GM12891 (cell line): ENCODE measurements at regions not wholly inside any gene's neighbourhood (a gene's known extent, or its start where the extent isn't known, plus 50 kb on each side); places are given as distances from the start of the nearest gene placed in this dataset.

Experiments
- DNase-seq: peaks from one replicate; pipeline ENCODE4 v3.0.0; 2011; ENCODE audit warnings: low spot score; ENCODE audit not compliant: insufficient read length
- FAIRE-seq: peaks from 2 replicates; lab custom pipeline; 2011; peaks lifted over from hg19 to GRCh38; lab: Jason Lieb, UNC
- PAX5 ChIP-seq: IDR thresholded peaks from 2 replicates; pipeline ENCODE4 v1.6.1; 2011; ENCODE audit warnings: low read length, moderate library complexity, mild to moderate bottlenecking; ENCODE audit not compliant: insufficient read depth, severe bottlenecking
- POLR2A ChIP-seq: IDR thresholded peaks from 2 replicates; pipeline ENCODE4 v1.6.1; 2011; ENCODE audit warnings: low read depth, low read length, control low read depth
- POLR2AphosphoS5 ChIP-seq: IDR thresholded peaks from 2 replicates; pipeline ENCODE4 v1.6.1; 2011; ENCODE audit warnings: low read depth, low read length, control low read depth
- POU2F2 ChIP-seq: IDR thresholded peaks from 2 replicates; pipeline ENCODE4 v1.6.1; 2011; ENCODE audit warnings: low read depth, mild to moderate bottlenecking, control low read depth, low read length, moderate library complexity
- SPI1 ChIP-seq: IDR thresholded peaks from 2 replicates; pipeline ENCODE4 v1.6.1; 2011; ENCODE audit warnings: low read depth, low read length, control low read depth
- TAF1 ChIP-seq: IDR thresholded peaks from 2 replicates; pipeline ENCODE4 v1.6.1; 2011; ENCODE audit warnings: low read depth, low read length, control low read depth

DNA sequence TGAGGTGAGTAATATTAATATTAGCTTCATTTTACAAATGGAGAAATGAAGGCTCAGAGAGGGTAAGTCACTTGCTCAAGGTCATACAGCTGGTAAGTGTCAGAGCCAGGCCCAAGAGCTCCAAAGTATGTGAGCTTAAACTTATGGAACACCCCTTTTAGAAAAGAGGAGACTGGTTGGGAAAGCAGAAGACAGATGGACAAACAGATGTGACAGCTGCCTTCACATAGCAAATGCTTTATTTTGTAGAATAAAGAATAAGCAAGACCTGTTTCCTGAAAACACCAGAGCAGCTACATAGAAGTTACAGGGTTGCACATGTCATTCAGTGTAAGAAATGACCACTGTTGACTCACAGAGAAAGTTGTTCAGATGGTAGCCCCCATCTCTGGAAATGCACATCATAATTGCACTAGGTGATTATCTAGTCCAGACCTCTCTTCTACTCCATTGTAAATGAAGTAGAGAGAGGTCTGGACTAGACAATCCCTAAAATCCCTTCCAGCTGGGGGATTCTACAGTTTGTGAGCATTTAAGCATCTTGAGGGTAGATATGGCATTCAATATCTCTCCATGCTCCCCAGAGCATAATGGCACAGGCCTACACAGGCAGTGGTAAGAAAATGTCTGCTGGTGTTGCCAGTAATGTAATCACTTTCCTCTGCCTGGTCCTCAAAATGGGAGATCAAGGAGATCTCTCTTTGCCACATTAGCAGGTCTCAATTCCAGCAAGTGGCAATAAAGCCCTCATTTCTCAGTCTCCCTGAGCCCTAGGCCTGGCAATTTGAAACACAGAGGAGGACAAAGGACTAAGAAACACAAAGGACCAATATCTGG, 188.2 kb upstream of the FGGY start:
- FAIRE-seq, result no peak
- TF ChIP-seq TAF1 (no peak), PAX5 (no peak), SPI1 (no peak), POU2F2 (no peak), POLR2A (no peak), POLR2AphosphoS5 (no peak)
- DNase-seq, result no peak

DNA sequence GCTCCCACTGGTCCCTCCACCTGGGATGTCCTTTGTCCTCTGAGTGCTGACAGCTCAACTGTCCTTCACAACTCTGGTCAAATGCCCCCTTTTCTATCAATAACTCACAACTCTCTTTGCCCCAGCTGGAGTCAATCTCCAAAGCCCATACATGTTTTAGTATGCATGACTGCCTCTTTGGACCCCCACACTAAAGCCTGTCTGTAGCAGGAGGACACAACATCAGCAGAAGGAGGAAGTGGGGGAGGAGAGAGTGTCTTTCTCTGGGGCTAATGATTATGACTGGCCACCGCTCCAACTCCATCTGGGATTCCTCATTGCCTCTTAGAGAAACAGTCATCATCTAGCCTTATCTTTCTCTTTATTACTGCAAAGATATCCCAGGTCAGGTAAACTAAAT, 186.6 kb upstream of the FGGY start:
- DNase-seq (no peak), FAIRE-seq (no peak)
- TF ChIP-seq PAX5, result no peak
- no peak for TF ChIP-seq POLR2AphosphoS5
- TF ChIP-seq SPI1, result no peak; the same call in 1 of the 2 replicates
- TF ChIP-seq POU2F2, result no peak
- no peak for TF ChIP-seq TAF1
- TF ChIP-seq POLR2A, result no peak

DNA sequence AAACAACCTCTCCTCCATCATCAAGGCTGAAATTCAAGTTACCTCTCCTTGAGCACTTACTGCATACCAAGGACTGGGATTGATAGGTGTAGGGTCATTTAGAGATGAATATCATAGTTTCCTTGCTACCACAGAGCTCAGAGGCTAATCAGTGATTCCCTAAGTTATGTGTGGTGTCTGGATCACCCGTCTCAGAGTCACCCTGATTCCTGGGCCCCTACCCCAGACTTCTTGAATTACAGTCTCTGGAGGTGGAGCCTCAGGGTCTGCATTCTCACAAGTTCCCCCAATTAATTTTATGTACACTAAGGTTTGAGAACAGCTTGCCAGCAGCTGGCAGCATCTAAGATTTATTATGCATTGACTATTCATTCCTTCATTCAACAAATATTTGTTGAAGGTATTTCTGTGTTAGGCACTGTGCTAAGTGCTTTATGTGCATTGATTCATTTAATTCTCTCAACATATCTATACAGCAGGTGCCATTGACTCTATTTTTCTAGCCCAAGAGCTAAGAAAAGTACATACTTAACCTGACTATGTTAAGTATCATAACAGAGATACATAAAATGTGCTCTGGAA, 182.9 kb upstream of the FGGY start:
- no peak for DNase-seq
- no peak for TF ChIP-seq POLR2AphosphoS5
- TF ChIP-seq POU2F2, result no peak
- TF ChIP-seq POLR2A, result no peak
- no peak for TF ChIP-seq PAX5
- no peak for TF ChIP-seq SPI1
- no peak for TF ChIP-seq TAF1
- FAIRE-seq, result peak; percentile 26

DNA sequence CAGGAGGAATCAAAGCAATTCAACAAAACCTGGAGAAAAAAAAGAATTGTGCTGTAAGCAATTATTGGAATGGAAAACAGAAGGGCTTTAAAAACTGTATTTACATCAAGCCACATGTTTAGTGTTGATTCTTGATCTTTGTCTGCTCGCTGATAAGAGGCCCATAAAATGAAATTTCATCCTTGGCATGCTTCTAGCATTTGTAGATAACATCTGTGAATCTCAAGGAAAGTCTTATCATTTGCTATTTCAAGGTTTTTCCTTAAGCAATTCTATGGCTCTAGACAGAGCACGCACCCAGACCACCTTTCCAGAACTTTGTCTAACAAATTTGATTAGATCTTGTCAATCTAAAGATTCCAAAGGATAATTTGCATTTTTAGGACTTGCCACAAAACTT, 181.0 kb upstream of the FGGY start:
- no peak for TF ChIP-seq POLR2A
- FAIRE-seq (no peak), DNase-seq (no peak)

DNA sequence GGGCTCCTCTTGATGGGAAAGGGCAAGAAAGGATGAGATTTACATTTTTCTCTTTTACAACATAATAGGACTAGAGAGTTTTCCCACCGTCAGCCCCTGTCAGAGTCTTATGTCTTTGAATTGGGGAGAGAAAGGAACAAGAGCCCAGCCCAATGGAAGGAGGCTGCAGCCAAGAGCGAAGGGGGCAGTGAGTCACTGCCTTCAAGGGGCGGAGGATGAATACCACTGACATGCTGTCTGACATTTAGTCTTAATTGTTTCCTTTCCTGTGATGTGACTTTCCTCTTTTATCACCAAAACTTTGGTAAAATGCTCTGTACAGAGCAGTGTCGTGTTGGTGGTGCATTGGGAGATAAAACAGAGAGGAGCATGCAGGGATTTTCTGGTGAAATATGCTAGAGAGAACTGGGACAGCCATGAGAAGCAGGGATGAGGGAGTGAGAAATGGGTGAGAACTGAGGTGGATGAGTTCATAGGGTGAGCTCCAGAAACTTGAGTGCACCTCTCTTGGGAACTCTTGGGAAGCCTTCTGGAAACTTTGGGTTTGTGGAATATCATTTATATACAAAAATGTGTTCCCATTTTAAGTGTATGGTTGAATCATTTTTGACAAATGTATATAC, 179.9 kb upstream of the FGGY start:
- FAIRE-seq, result no peak
- no peak for TF ChIP-seq PAX5
- no peak for DNase-seq

DNA sequence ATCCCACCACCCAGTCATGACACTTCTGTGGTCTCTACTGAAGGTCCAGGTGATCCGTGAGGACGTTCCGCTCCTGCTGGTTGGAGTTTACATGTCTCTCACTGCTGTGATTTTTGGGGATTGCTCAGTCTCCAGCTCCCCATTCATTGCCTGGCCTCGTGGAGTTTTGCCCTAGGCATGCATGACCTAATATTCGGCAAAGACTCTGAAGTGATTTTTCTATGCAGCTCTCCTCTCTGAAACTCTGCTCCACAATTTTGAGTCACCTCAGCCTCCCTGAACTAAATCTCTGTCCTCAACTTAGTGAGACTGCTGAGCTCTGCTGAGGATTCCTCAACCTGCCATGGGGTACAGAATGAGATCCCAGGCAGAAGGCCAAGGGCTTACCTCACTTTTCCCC, 174.4 kb upstream of the FGGY start:
- no peak for FAIRE-seq
- TF ChIP-seq SPI1 (no peak), POLR2A (no peak), POLR2AphosphoS5 (no peak), PAX5 (no peak), POU2F2 (no peak), TAF1 (no peak)

DNA sequence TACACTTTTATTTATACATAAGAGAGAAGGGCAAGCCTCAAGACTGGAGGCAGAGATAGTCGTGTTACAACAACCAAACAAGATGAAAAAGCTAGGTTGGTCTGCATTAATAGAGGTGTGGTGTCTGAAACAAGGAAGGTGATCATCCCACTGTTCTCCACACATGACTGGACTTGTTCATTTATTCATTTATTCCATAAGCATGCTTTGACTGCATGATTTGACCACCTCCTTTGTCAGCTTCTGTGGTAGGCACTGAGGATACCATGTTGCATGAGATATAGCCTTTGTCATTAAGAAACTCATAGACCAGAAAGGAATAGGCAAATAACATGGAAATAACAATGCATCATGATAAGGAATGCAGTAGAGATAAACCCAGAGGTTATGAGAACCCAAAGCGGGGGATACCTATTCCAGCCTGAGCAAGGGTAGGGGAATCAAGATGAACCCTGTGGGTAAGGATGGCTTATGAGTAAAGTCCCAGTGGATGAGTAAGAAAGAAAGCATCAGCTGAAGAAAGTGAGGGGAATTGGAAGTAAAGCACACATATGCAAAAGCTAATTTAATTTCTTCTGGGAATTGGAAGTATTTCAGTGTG, 173.7 kb upstream of the FGGY start:
- no peak for FAIRE-seq
- no peak for DNase-seq
- TF ChIP-seq POU2F2, result no peak

More for the DNA sequence above, 174.4 kb upstream of the FGGY start:
- DNase-seq, result no peak

DNA sequence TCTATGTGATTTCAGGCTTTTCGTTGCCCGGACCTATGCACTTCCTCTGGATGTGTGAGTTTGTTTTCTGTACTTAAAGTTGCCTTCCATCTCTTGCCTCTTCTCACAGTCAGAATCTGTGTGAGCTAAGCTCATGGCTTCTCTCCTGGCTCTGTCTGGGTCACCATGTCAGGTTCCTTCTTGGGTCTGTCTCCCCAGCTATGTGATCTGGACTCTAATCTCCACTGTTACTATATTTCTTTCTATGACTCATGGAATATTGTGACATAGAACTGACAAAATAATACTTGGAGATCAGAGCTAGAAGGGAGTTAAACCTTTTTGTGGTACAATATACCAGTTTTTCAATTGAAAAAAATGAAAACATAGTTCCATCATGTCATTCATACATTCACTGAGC, 172.7 kb upstream of the FGGY start:
- TF ChIP-seq TAF1 (no peak), SPI1 (no peak), POLR2AphosphoS5 (no peak), PAX5 (no peak), POU2F2 (no peak), POLR2A (no peak)
- FAIRE-seq, result no peak
- no peak for DNase-seq

DNA sequence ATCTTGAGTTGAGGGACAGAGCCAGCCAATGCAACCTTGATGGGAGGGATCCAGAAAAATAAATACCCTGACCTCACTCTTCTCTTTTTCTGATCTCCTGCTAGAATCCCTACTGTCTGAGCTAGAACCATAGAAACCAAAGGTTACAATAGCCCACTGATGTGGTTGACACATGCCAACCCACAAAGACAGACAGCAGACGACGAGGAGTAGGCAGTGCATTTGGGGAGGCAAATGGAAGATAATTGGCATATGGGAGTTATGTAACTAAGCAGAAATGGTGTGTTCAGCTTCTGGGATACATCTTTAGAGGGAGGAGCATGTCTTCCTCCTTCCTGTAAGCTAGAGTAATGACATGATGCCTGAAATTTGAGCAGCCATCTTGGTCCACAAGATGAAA, 171.7 kb upstream of the FGGY start:
- TF ChIP-seq PAX5 (no peak), TAF1 (no peak), POU2F2 (no peak), SPI1 (no peak), POLR2A (no peak), POLR2AphosphoS5 (no peak)
- FAIRE-seq, result no peak
- DNase-seq, result no peak

DNA sequence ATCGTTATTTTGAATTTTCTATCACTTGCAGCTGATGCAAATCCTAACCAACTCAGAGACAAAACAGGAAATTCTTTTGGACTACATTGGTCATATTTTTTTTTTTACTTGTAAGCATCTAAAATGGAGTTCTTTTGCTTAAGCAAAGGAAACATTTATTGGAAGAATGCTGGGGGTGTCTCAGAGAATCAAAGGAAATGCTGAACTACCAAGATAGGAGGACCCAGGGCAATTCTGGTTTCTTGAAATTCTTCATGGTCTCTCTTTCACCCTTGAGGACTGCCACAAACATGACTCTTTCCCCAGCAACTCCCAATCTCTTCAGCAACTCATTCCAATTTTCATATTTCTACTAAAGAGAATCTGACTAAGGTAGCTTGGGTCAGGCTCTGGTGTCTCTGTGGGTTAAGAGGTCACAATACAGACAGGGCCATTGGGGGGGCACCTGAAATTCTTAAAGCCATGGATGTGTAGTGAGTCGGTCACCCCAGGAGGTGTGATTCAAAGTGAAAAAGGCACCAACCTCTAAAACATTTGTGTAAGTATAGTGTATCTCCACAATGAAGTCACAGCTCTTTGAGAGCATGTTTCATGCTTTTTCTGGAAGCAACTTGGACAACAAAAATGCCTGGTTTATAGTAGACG, 171.1 kb upstream of the FGGY start:
- TF ChIP-seq SPI1, result no peak
- TF ChIP-seq POU2F2, result no peak
- no peak for TF ChIP-seq TAF1
- no peak for TF ChIP-seq POLR2A
- TF ChIP-seq POLR2AphosphoS5, result no peak
- no peak for TF ChIP-seq PAX5
- no peak for DNase-seq
- FAIRE-seq, result no peak
